GM21367 (cell line): ENCODE measurements at regions not wholly inside any gene's neighbourhood (a gene's known extent, or its start where the extent isn't known, plus 50 kb on each side); places are given as distances from the start of the nearest gene placed in this dataset.

ENCODE experiments used
- ATAC-seq: cut with Tn5 transposase; IDR thresholded peaks from one replicate; pipeline ENCODE4 v1.9.1; 2021; ENCODE audit not compliant: unreplicated experiment

- ATAC-seq = no peak
Measured at GRCh38 chr13:22086597-22087330, 415.9 kb downstream of the FGF9 start.

- no peak for ATAC-seq
Measured at GRCh38 chr13:22090106-22090505, 419.2 kb downstream of the FGF9 start.

GRCh38 chr13:22091222-22091970 is 420.5 kb downstream of the FGF9 start:
- no peak for ATAC-seq

- no peak for ATAC-seq
Measured at GRCh38 chr13:22091971-22092300, 421.1 kb downstream of the FGF9 start.

GRCh38 chr13:22092791-22093560 is 422.1 kb downstream of the FGF9 start:
- no peak for ATAC-seq

- no peak for ATAC-seq
Measured at GRCh38 chr13:22095794-22096193, 424.9 kb downstream of the FGF9 start.

- no peak for ATAC-seq
Measured at GRCh38 chr13:22099585-22099984, 428.7 kb downstream of the FGF9 start.

GRCh38 chr13:22102271-22102670 is 431.4 kb downstream of the FGF9 start:
- ATAC-seq = no peak

GRCh38 chr13:22103046-22104027 is 432.5 kb downstream of the FGF9 start:
- ATAC-seq = no peak

GRCh38 chr13:22106058-22106457 is 435.2 kb downstream of the FGF9 start:
- ATAC-seq = no peak

- no peak for ATAC-seq
Measured at GRCh38 chr13:22107549-22107948, 436.7 kb downstream of the FGF9 start.

GRCh38 chr13:22108283-22108942 is 437.5 kb downstream of the FGF9 start:
- no peak for ATAC-seq

- no peak for ATAC-seq
Measured at GRCh38 chr13:22108979-22109378, 438.1 kb downstream of the FGF9 start.

GRCh38 chr13:22110368-22110767 is 439.5 kb downstream of the FGF9 start:
- ATAC-seq = no peak

GRCh38 chr13:22111152-22111783 is 440.4 kb downstream of the FGF9 start:
- ATAC-seq = no peak

GRCh38 chr13:22111961-22112360 is 441.1 kb downstream of the FGF9 start:
- ATAC-seq = no peak

- ATAC-seq = no peak
Measured at GRCh38 chr13:22112956-22113745, 442.3 kb downstream of the FGF9 start.

- peak; percentile 87 for ATAC-seq
Measured at GRCh38 chr13:22114630-22115311, 443.9 kb downstream of the FGF9 start.
